ENCODE measurements at regions not wholly inside any gene's neighbourhood (a gene's known extent, or its start where the extent isn't known, plus 50 kb on each side); places are given as distances from the start of the nearest gene placed in this dataset.

- TF ChIP-seq ZBTB40 (IDR thresholded peaks at IDR 0.05; ENCODE audit: borderline replicate concordance): no peak
- no peak for TF ChIP-seq CTCF (IDR thresholded peaks at IDR 0.05 in 2 of 3, conservative IDR thresholded peaks at IDR 0.05 in 1 of 3; ENCODE audit: control insufficient read depth in 2 of 3, extremely low read depth in 1 of 3, insufficient read depth in 1 of 3, low read depth in 3 of 3, low read length in 3 of 3)
- TF ChIP-seq SP1 (IDR thresholded peaks at IDR 0.05; ENCODE audit: low read depth, low read length): no peak
- TF ChIP-seq ATF3 (IDR thresholded peaks at IDR 0.05; ENCODE audit: borderline replicate concordance, extremely low read depth, low read depth, low read length): no peak
- no peak for TF ChIP-seq RCOR1 (conservative IDR thresholded peaks at IDR 0.05; ENCODE audit: low read depth, low read length)
- no peak for TF ChIP-seq JUNB (IDR thresholded peaks at IDR 0.05)
- no peak for TF ChIP-seq USF2 (IDR thresholded peaks at IDR 0.05; ENCODE audit: borderline replicate concordance, low read depth, low read length)
- TF ChIP-seq RBBP5 (conservative IDR thresholded peaks at IDR 0.05): no peak
- no peak for TF ChIP-seq ZZZ3 (IDR thresholded peaks at IDR 0.05; ENCODE audit: control insufficient read depth, insufficient read length, low read depth)
- no peak for TF ChIP-seq IKZF2 (IDR thresholded peaks at IDR 0.05)
Observed at GRCh38 chr6:122092366-122092765, 307.1 kb upstream of the HSF2 start.

All from GM12878 (cell line).